ENCODE measurements at regions not wholly inside any gene's neighbourhood (a gene's known extent, or its start where the extent isn't known, plus 50 kb on each side); places are given as distances from the start of the nearest gene placed in this dataset.
"Not testable (repeated sequence)": the region's sequence is repeated elsewhere in the genome, so short reads cannot be mapped to it uniquely, and the experiment has no call there.

GRCh38 chr2:38483776-38484501, 106.9 kb upstream of the ATL2 start:
- ATAC-seq = no peak

- not testable (repeated sequence) for ATAC-seq
Measured at GRCh38 chr2:38482710-38483109, 105.6 kb upstream of the ATL2 start.

GRCh38 chr2:38480617-38481016, 103.5 kb upstream of the ATL2 start:
- ATAC-seq = no peak

GRCh38 chr2:38477006-38477405, 99.9 kb upstream of the ATL2 start:
- ATAC-seq = no peak

- ATAC-seq = no peak
Measured at GRCh38 chr2:38475567-38475881, 98.5 kb upstream of the ATL2 start.

GRCh38 chr2:38474715-38475566, 97.9 kb upstream of the ATL2 start:
- ATAC-seq = peak in 1 of 2 donors; percentile 68

- peak in 1 of 2 donors; percentile 32 for ATAC-seq
Measured at GRCh38 chr2:38474021-38474456, 97.0 kb upstream of the ATL2 start.

- ATAC-seq = no peak
Measured at GRCh38 chr2:38473333-38474005, 96.4 kb upstream of the ATL2 start.

GRCh38 chr2:38470115-38470514, 93.0 kb upstream of the ATL2 start:
- no peak for ATAC-seq

- ATAC-seq = no peak
Measured at GRCh38 chr2:38467768-38468455, 90.8 kb upstream of the ATL2 start.

- no peak for ATAC-seq
Measured at GRCh38 chr2:38466876-38467767, 90.0 kb upstream of the ATL2 start.

GRCh38 chr2:38466409-38466808, 89.3 kb upstream of the ATL2 start:
- ATAC-seq = no peak

GRCh38 chr2:38465789-38466127, 88.7 kb upstream of the ATL2 start:
- no peak for ATAC-seq

GRCh38 chr2:38464971-38465788, 88.1 kb upstream of the ATL2 start:
- ATAC-seq = no peak

GRCh38 chr2:38463752-38464151, 86.7 kb upstream of the ATL2 start:
- no peak for ATAC-seq

- ATAC-seq = peak; percentile 74 to 82
Measured at GRCh38 chr2:38462121-38462661, 85.1 kb upstream of the ATL2 start.

- ATAC-seq = no peak
Measured at GRCh38 chr2:38461470-38461869, 84.4 kb upstream of the ATL2 start.

- ATAC-seq = no peak
Measured at GRCh38 chr2:38460313-38460712, 83.2 kb upstream of the ATL2 start.

- no peak for ATAC-seq
Measured at GRCh38 chr2:38454081-38454480, 77.0 kb upstream of the ATL2 start.

GRCh38 chr2:38451778-38452177, 74.7 kb upstream of the ATL2 start:
- ATAC-seq = not testable (repeated sequence)

- no peak for ATAC-seq
Measured at GRCh38 chr2:38450509-38450908, 73.4 kb upstream of the ATL2 start.

Data from activated CD4-positive, CD25-positive, alpha-beta regulatory T cell treated with anti-CD3 and anti-CD28 coated beads, Interleukin-2, amount 50 U/mL, for 24 hours (primary cell).